ENCODE measurements at regions not wholly inside any gene's neighbourhood (a gene's known extent, or its start where the extent isn't known, plus 50 kb on each side); places are given as distances from the start of the nearest gene placed in this dataset.
"Not testable (repeated sequence)": the region's sequence is repeated elsewhere in the genome, so short reads cannot be mapped to it uniquely, and the experiment has no call there.

GRCh38 chr3:86519819-86520218 lies 471.1 kb downstream of the VGLL3 start:
- DNase-seq: no peak

GRCh38 chr3:86481636-86482035 lies 509.3 kb downstream of the VGLL3 start:
- DNase-seq: no peak

- no peak for DNase-seq
Measured at GRCh38 chr3:86481031-86481430, 509.9 kb downstream of the VGLL3 start.

DNA sequence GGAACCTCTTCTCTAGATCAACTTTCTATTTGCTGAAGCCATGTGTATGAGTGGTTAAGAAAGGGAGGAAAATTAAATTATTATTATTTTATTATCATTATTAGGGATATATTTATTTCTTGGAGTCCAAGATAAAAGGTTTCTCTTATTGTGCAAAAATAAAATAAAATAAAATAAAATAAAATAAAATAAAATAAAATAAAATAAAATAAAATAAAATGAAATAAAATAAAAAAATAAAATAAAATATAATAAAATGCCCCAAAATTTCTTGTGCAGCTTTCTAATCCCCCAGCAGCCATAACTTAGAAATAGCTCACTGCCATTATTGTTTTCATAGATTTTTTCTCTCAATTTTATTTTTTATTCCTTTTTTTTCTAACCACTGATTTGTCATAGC lies 526.8 kb downstream of the VGLL3 start:
- DNase-seq: no peak

DNA sequence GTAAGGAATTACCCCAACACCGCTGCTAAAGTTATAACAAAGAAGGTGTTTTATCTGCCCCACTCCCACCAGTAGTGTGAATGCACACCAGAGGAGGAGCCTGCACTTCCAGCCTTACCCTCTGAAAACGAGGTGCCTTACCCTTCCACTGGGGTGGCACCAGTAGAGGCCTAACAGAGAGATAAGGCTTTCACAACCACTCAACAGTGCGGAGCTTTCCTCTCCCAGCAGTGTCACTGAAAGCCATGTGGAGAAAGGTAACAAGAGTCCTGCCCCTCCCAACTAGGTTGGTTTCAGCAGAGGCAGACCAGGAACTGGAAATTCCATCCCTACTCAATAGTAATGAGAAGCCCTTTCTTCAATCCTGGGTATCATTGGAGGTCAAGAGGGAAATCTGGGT lies 539.2 kb downstream of the VGLL3 start:
- no peak for DNase-seq

GRCh38 chr3:86438544-86438943 lies 552.4 kb downstream of the VGLL3 start:
- no peak for DNase-seq

DNA sequence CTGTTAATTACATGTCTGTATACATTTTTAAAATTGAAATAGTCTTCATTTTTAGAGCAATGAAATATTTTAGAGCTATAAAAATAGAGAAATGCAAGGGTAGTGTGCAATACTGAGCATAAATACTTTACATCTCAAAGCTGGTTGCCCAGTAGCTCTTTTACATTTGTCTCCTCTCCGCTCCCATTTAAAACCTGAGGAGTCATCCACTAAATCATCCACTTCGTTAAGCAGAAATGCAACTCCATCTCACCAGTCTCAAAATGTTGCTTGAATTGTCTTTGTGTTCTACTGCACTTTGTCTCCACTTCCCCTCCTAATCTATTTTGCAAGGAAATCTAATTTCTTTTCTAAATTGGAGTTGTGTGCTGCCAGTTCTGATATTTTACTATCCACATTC lies 563.6 kb downstream of the VGLL3 start:
- DNase-seq: no peak

- DNase-seq: no peak
Measured at GRCh38 chr3:86420990-86421739, 569.8 kb downstream of the VGLL3 start.

DNA sequence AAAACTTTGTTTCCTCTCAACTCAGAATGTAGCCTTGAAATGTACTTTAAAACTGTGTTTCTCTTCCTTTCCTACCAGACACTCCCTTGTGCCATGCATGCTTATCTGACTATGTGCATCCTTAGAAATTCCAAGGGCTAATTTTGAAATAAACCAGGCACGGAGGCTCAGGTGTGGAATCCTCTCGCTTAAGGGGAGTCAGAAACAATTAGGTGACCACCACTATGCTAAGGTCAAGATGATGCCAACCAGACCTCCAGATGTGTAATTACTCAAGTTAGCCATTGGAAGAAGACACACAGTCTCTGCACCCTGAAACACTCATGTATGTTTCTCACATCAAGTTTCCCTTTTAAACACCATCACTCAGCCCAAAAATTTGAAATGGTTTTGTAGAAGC lies 572.1 kb downstream of the VGLL3 start:
- no peak for DNase-seq

- DNase-seq: no peak
Measured at GRCh38 chr3:86416334-86416733, 574.6 kb downstream of the VGLL3 start.

- DNase-seq: no peak
Measured at GRCh38 chr3:86413645-86414044, 577.3 kb downstream of the VGLL3 start.

GRCh38 chr3:86410587-86410986 lies 580.4 kb downstream of the VGLL3 start:
- no peak for DNase-seq

- DNase-seq: not testable (repeated sequence)
Measured at GRCh38 chr3:86389759-86390158, 601.2 kb downstream of the VGLL3 start.

DNA sequence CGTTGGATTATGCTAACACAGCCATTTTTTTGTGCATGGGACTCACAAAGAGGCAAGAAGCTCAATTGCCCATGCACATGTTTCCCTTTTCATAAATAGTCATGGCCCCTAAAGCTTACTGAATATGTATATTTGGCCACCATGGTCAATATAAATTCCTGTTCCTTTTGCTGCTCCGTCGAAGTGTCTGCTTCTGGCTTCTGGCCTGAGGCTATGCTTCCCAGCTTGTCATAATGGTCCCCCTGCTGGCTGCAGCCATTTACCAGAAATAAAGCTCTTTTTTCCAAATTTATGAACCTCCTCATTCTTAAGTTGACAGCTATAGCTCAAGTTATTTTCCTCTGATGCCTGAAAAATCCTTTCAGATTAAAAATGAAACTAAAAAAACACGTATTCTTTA lies 602.1 kb downstream of the VGLL3 start:
- DNase-seq: no peak

GRCh38 chr3:86382556-86382955 lies 608.4 kb downstream of the VGLL3 start:
- no peak for DNase-seq

GRCh38 chr3:86381247-86381646 lies 609.7 kb downstream of the VGLL3 start:
- no peak for DNase-seq

GRCh38 chr3:86379280-86379679 lies 611.7 kb downstream of the VGLL3 start:
- no peak for DNase-seq

DNA sequence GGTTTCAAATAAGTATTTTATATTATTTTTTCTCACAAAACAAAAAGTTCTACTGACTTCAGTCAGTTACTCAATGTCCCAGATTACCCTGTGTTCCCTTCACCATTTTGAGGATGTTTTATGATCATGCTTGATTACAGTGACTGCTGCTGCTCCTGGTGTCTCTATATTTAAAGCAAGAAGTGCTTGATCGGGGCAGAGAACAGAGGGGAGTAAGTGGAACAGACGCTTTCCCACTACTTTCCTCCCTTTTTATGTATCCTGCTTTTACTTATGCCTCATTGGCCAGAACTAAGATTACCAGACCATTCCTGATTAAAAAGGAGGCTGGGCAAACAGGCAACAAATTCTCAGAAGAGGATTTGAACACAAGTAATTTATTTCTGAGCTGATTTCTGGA lies 612.1 kb downstream of the VGLL3 start:
- DNase-seq: no peak

GRCh38 chr3:86335566-86335965 lies 655.4 kb downstream of the VGLL3 start:
- DNase-seq: not testable (repeated sequence)

- DNase-seq: no peak
Measured at GRCh38 chr3:86333636-86334035, 657.3 kb downstream of the VGLL3 start.

DNA sequence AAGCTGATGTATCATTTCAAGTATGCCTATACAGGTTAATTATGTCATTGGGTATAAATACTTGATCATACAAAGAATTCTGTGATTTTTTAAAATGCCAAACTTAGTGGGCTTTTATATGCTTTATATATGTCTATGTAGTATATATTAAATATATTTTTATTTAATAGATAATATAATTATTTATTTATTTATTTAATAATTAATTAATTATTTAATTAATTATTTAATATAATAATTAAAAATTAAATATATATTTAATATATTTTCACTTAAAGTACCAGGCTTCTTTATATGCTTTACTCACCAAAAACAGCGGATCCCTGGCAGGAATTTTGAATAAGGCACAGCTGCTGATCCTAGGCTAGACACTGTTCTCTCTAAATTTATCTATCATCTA lies 687.0 kb downstream of the VGLL3 start:
- DNase-seq: no peak

GRCh38 chr3:86282106-86282787 lies 708.7 kb downstream of the VGLL3 start:
- DNase-seq: no peak

DNA sequence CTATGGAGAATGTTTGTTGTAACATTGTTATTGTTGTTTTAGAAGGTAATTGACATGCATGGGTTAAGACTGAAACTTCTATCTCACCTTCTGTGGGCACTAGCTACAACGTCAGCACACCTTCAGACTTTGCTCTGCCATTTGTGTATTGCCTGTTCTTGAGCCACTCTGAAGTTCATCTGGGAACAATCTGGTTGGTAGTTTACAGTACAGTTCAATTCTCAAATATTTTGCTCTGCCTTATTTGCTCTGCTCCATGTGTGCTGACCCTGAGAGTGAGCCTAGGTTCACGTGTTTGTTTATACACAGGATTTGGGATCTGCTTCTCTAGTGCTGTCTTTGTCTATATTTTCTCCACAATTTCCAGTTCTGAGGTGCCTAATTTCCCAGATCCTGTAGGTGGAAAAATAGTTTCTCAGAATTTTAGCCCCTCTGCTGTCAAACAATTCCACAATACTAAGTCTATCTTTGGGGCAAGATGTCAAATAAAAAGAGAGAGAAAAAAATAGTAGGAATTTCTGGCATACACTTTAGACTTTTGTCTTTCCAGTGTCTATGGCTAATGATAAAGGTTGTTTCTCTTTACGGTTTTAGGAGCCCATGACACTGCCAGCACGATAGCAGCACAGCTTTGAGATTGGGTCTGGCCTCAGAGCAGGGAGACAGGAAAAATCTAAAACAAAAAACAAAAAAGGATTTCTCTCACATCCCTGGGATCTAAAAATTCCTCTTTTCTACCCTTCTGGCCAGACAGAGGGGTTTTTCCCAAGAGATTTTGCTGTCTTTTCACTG lies 721.4 kb downstream of the VGLL3 start:
- no peak for DNase-seq
